ENCODE measurements at regions not wholly inside any gene's neighbourhood (a gene's known extent, or its start where the extent isn't known, plus 50 kb on each side); places are given as distances from the start of the nearest gene placed in this dataset.

- H3K36me3 ChIP-seq, result no peaks in the 10 kb centered on the region
- H3K27me3 ChIP-seq (ENCODE audit: insufficient read depth, low read depth, severe bottlenecking), result no peaks in the 10 kb centered on the region
- no peak for DNase-seq
- no peak overlapping the region for H3K27ac ChIP-seq
- no peak for TF ChIP-seq CTCF (IDR thresholded peaks at IDR 0.05; ENCODE audit: low read depth, low read length)
- no peak overlapping the region for H3K4me3 ChIP-seq (ENCODE audit: low read depth, low read length)
- no peaks in the 10 kb centered on the region for H3K9me3 ChIP-seq (ENCODE audit: severe bottlenecking)
Observed at GRCh38 chrX:129161108-129161507, 362.2 kb downstream of the SMARCA1 start.

DNA sequence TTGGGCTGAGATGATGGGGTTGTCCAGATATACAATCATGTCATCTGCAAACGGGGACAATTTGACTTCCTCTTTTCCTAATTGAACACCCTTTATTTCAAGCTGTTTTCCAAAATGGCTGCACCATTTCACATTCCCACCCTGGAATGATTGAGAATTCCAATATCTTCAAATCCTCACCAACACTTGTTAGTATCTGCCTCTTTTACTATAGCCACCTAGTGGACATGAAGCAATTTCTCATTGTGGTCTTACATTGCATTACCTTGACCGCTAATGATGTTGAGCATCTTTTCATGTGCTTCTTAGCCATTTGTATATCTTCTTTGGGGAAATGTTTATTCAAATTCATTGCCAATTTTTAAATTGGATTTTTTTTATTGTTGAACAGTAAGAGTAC, 364.8 kb downstream of the SMARCA1 start:
- no peaks in the 10 kb centered on the region for H3K27me3 ChIP-seq (ENCODE audit: insufficient read depth, low read depth, severe bottlenecking)
- no peak for DNase-seq
- no peaks in the 10 kb centered on the region for H3K36me3 ChIP-seq
- no peaks in the 10 kb centered on the region for H3K9me3 ChIP-seq (ENCODE audit: severe bottlenecking)
- no peak overlapping the region for H3K4me3 ChIP-seq (ENCODE audit: low read depth, low read length)
- TF ChIP-seq CTCF (IDR thresholded peaks at IDR 0.05; ENCODE audit: low read depth, low read length), result 0 out of 2 replicates have a peak, but pooled peaks have one; percentile 4
- no peak overlapping the region for H3K27ac ChIP-seq

GRCh38 chrX:129145840-129146272, 377.4 kb downstream of the SMARCA1 start:
- no peak overlapping the region for H3K27ac ChIP-seq
- H3K4me3 ChIP-seq (ENCODE audit: low read depth, low read length), result no peak overlapping the region
- TF ChIP-seq CTCF (IDR thresholded peaks at IDR 0.05; ENCODE audit: low read depth, low read length), result no peak
- H3K36me3 ChIP-seq, result no peaks in the 10 kb centered on the region
- H3K27me3 ChIP-seq (ENCODE audit: insufficient read depth, low read depth, severe bottlenecking), result peaks cover 4% of the 10 kb centered on the region
- no peaks in the 10 kb centered on the region for H3K9me3 ChIP-seq (ENCODE audit: severe bottlenecking)
- DNase-seq, result no peak

DNA sequence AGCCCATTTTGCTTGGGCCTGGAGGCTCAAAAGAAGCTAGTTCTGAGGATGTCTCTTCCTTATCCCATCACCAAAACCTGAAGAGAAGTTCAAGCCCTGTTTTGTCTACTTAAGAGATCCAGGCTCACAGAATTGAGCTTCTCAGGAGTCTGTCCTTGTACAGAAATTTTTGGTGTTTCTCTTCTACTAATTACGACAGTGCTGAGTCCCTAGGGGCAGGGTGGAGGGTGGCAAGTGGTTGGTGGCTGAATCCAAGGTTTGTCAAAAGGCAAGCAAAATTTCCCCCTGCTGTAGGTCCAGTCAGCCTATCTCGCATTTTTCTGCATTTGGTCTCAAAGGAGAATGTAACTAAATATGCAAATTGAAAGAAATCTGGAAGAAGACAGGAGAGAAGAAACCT, 377.9 kb downstream of the SMARCA1 start:
- Histone ChIP-seq H3K36me3 (no peaks in the 10 kb centered on the region), H3K9me3 (ENCODE audit: severe bottlenecking) (no peaks in the 10 kb centered on the region), H3K27ac (no peak overlapping the region), H3K4me3 (ENCODE audit: low read depth, low read length) (no peak overlapping the region), H3K27me3 (ENCODE audit: insufficient read depth, low read depth, severe bottlenecking) (peaks cover 4% of the 10 kb centered on the region)
- no peak for DNase-seq
- TF ChIP-seq CTCF (IDR thresholded peaks at IDR 0.05; ENCODE audit: low read depth, low read length), result no peak

DNA sequence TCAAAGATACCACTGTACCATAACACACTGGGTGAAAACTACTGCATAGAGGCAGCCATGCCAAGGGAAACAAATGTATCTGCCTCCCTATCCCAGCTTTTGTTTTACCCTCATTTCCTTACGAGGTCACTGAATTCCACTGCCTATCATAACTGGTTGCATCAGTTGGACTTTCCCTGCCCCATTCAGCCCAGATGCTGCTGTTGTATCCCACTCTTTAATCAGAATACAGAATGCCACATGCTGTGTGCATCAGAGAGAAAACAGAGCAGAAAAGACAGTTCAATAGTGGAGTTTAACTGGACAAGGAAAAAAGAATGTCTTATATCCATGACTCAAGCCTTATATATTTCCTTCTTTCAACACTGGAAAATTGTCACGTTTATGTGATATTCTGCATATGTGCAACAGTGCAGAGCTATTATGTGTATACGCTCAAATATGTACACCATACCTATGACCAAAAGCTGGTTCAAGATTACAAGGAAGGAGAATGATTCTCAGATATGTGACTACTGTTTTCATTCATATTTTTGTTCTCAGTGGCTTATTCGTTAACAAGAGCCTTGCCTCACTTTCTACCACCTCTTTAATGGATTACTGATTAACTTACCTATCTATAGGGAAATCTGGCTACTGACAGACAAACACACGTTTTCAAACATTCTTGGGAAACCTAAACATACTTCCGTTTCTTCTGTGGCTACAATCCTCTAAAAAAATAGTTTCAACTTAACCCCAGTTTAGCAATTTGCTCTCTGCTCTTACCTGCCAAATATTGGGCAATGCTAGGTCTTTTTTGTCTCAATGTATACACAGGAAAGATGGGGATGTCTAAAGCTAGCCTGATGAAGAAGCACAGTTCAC, 378.9 kb downstream of the SMARCA1 start:
- Histone ChIP-seq H3K4me3 (ENCODE audit: low read depth, low read length) (no peak overlapping the region), H3K27ac (no peak overlapping the region)
- TF ChIP-seq CTCF (IDR thresholded peaks at IDR 0.05; ENCODE audit: low read depth, low read length), result no peak

More for the DNA sequence above, 378.9 kb downstream of the SMARCA1 start:
- Histone ChIP-seq H3K27me3 (ENCODE audit: insufficient read depth, low read depth, severe bottlenecking) (peaks cover 4% of the 10 kb centered on the region), H3K9me3 (ENCODE audit: severe bottlenecking) (no peaks in the 10 kb centered on the region), H3K36me3 (no peaks in the 10 kb centered on the region)
- no peak for DNase-seq
